ENCODE measurements at regions not wholly inside any gene's neighbourhood (a gene's known extent, or its start where the extent isn't known, plus 50 kb on each side); places are given as distances from the start of the nearest gene placed in this dataset.

GRCh38 chr11:86186386-86186785 is 58.2 kb upstream of the EED start:
- Histone ChIP-seq H3K27ac (ENCODE audit: low read depth, low read length) (no peak overlapping the region), H3K4me1 (replicated peaks in 1 of 4; ENCODE audit: control insufficient read depth in 3 of 4, insufficient read depth in 4 of 4, low read length in 3 of 4) (no peaks in the 10 kb centered on the region), H3K79me1 (ENCODE audit: low read depth, low read length) (no peaks in the 10 kb centered on the region), H2BK12ac (ENCODE audit: low read depth, low read length) (no peak overlapping the region), H3K23me2 (ENCODE audit: low read depth, low read length) (no peaks in the 10 kb centered on the region), H2AK5ac (ENCODE audit: low read depth, low read length) (no peak overlapping the region), H3K9me3 (ENCODE audit: insufficient read depth in 2 of 2, low read depth in 1 of 2, low read length in 1 of 2) (no peaks in the 10 kb centered on the region), H4K8ac (ENCODE audit: extremely low read depth, insufficient read depth, low read length) (no peak overlapping the region), H3K56ac (replicated peaks; ENCODE audit: insufficient read length, low read depth, low read length) (no peak overlapping the region), H3K9ac (replicated peaks in 1 of 4; ENCODE audit: extremely low read depth in 1 of 4, low read depth in 3 of 4, low read length in 3 of 4) (no peak overlapping the region), H3K79me2 (ENCODE audit: control insufficient read depth in 1 of 2, insufficient read depth in 2 of 2, low read length in 2 of 2) (no peaks in the 10 kb centered on the region), H4K20me1 (replicated peaks in 1 of 2; ENCODE audit: control insufficient read depth in 1 of 2, insufficient read depth in 2 of 2, low read length in 2 of 2) (no peaks in the 10 kb centered on the region), H3K36me3 (ENCODE audit: control insufficient read depth in 2 of 4, insufficient read depth in 4 of 4, low read length in 3 of 4) (no peaks in the 10 kb centered on the region), H3K14ac (ENCODE audit: insufficient read length) (no peak overlapping the region), H3K4ac (replicated peaks; ENCODE audit: insufficient read length, low read depth, low read length) (no peak overlapping the region), H3K27me3 (replicated peaks in 1 of 4; ENCODE audit: control insufficient read depth in 3 of 4, extremely low read depth in 1 of 4, insufficient read depth in 3 of 4, low read length in 3 of 4) (no peaks in the 10 kb centered on the region), H3K23ac (ENCODE audit: insufficient read length) (no peak overlapping the region), H4K5ac (ENCODE audit: insufficient read length, low read depth, low read length) (no peak overlapping the region), H2BK120ac (replicated peaks; ENCODE audit: low read depth, low read length) (no peak overlapping the region), H2BK15ac (ENCODE audit: low read length) (no peak overlapping the region), H3K18ac (ENCODE audit: extremely low read depth, low read length) (no peak overlapping the region), H2AFZ (ENCODE audit: low read length) (no peak overlapping the region), H3K4me2 (ENCODE audit: insufficient read depth in 1 of 2, low read depth in 2 of 2, low read length in 2 of 2) (no peak overlapping the region), H4K91ac (replicated peaks; ENCODE audit: insufficient read length, low read length) (no peak overlapping the region), H2BK5ac (ENCODE audit: low read depth, low read length) (no peak overlapping the region), H3K4me3 (ENCODE audit: extremely low read depth in 1 of 4, insufficient read depth in 2 of 4, low read depth in 3 of 4, low read length in 4 of 4) (no peak overlapping the region), H2BK20ac (ENCODE audit: low read length) (no peak overlapping the region)
- no peak for DNase-seq (ENCODE audit: low read depth in 1 of 2, low spot score in 2 of 2)
- WGBS, 2 experiments (ENCODE audit: extremely low coverage in 1 of 2, insufficient coverage in 1 of 2, insufficient read length in 1 of 2, insufficient replicate concordance in 2 of 2, low coverage in 1 of 2, low lambda C conversion rate in 2 of 2, missing lambda C conversion rate in 1 of 2): 90% methylated on average over 4 of the region's 4 CpGs; no CpG with 5 or more reads in 1 of the 2 experiments
- ChIA-PET CTCF (ENCODE audit: partially characterized antibody) (interaction anchor here (0.7 to 1.8 kb wide), 5 partner anchors 15 to 300 kb away, joined by 3 read pairs; no protein-coding TSS in a partner anchor), POLR2A (ENCODE audit: partially characterized antibody) (no interaction called here)
- FAIRE-seq: no peak
- TF ChIP-seq ATF2 (IDR thresholded peaks at IDR 0.05; ENCODE audit: low read length) (no peak), TEAD4 (IDR thresholded peaks at IDR 0.05; ENCODE audit: low read depth, low read length) (no peak), HDAC2 (IDR thresholded peaks at IDR 0.05; ENCODE audit: borderline replicate concordance in 1 of 2, low read depth in 2 of 2, low read length in 2 of 2) (no peak)
